ENCODE measurements at regions not wholly inside any gene's neighbourhood (a gene's known extent, or its start where the extent isn't known, plus 50 kb on each side); places are given as distances from the start of the nearest gene placed in this dataset.

DNA sequence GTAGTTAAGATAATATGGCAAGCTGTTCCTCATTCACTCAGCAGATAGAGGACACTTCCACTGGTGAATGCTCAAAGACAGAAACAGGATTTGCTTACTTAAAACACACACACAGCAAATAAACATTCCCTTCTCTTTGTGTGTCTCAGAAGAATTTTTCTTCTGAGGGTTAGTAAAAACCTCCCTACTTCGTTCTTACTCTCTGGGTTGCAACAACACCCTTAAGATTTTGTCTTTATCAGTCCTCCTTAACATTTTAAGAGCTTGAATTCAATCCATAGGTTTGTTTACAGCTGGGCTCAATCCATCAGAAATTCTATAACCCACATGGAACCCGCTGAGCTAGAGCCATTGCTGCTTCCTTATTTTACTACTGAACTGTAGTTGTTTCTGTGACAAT lies 237.4 kb upstream of the PIK3R1 start:
- Mint-ChIP-seq H3K27ac (no peak overlapping the region), H3K27me3 (no peaks in the 10 kb centered on the region), H3K9me3 (no peaks in the 10 kb centered on the region), H3K4me1 (ENCODE audit: low read depth) (peaks cover 4% of the 10 kb centered on the region), H3K4me3 (no peak overlapping the region), H3K36me3 (ENCODE audit: low read depth) (no peaks in the 10 kb centered on the region)
- TF ChIP-seq, protein P1, sequence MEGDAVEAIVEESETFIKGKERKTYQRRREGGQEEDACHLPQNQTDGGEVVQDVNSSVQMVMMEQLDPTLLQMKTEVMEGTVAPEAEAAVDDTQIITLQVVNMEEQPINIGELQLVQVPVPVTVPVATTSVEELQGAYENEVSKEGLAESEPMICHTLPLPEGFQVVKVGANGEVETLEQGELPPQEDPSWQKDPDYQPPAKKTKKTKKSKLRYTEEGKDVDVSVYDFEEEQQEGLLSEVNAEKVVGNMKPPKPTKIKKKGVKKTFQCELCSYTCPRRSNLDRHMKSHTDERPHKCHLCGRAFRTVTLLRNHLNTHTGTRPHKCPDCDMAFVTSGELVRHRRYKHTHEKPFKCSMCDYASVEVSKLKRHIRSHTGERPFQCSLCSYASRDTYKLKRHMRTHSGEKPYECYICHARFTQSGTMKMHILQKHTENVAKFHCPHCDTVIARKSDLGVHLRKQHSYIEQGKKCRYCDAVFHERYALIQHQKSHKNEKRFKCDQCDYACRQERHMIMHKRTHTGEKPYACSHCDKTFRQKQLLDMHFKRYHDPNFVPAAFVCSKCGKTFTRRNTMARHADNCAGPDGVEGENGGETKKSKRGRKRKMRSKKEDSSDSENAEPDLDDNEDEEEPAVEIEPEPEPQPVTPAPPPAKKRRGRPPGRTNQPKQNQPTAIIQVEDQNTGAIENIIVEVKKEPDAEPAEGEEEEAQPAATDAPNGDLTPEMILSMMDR (IDR thresholded peaks at IDR 0.05): no peak
- intact Hi-C loops (cut with micrococcal nuclease): no loop called here
- CTCF ChIA-PET: interaction anchor here (1.6 kb wide), 1 partner anchor 14 kb away, joined by 3 read pairs; no protein-coding TSS in a partner anchor
- no peak for ATAC-seq
- DNase-seq: no peak
- POLR2A ChIA-PET: no interaction called here

DNA sequence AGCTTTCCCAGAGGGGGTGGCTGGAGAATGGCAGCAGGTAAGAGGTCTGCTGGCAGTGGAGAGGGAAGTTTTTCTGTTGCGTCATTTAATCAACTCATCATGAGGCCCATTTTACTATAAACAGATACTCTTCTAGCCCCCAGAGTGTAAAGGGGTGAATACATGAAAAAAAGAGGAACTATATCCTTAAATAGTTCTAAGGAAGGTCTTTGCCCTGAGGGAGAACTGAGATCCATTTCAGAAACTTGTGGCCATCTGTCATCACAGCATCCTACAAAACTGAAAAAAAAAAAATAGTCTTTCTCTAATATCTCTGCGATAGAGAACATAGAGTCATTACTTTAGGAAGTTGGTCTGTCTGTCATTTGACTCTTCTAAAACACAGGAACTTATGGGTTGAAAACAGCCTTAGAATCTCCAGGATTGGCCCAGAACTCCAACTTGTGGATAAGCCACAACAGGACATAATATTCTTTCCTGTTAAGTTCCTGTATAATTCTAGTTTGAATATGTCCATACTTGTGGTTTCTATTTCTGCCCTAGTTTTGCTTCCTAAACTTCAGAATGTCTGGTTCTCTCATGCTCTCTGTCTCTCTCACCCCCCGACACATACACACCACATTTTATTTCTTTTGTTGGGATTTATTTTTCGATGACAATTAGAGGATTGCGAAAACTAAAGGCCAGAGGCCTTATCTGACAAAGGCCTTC lies 238.5 kb upstream of the PIK3R1 start:
- Mint-ChIP-seq H3K27ac (no peak overlapping the region), H3K27me3 (no peaks in the 10 kb centered on the region), H3K4me1 (ENCODE audit: low read depth) (no peaks in the 10 kb centered on the region), H3K36me3 (ENCODE audit: low read depth) (no peaks in the 10 kb centered on the region), H3K4me3 (no peak overlapping the region), H3K9me3 (no peaks in the 10 kb centered on the region)
- DNase-seq (no peak), ATAC-seq (no peak)
- intact Hi-C loops (cut with micrococcal nuclease): no loop called here
- TF ChIP-seq, protein P1 (IDR thresholded peaks at IDR 0.05): no peak
- CTCF ChIA-PET: no interaction called here
- POLR2A ChIA-PET: no interaction called here

DNA sequence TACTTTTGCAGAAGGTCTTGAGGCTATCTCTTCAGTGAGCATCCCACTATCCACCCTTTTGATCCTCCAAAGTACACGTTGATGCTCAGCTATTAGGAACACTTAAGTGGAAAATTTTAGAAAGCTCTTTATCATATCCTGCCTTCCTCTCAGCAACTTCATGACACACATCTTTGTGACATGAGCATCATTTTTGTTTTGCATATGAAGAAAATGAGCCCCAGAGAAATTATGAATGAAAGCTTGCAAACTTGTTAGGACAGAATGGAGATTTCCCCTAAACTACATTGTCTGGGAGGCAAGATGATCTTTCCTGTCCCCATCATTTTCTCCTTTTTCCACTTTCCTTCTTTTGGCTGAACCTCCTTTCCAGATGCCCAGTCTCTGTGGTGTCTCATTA lies 239.4 kb upstream of the PIK3R1 start:
- no peak overlapping the region for H3K4me3 Mint-ChIP-seq
- no peaks in the 10 kb centered on the region for H3K9me3 Mint-ChIP-seq
- H3K4me1 Mint-ChIP-seq (ENCODE audit: low read depth): no peaks in the 10 kb centered on the region
- no peak for DNase-seq
- CTCF ChIA-PET: no interaction called here
- POLR2A ChIA-PET: no interaction called here
- H3K27me3 Mint-ChIP-seq: no peaks in the 10 kb centered on the region
- H3K27ac Mint-ChIP-seq: no peak overlapping the region
- H3K36me3 Mint-ChIP-seq (ENCODE audit: low read depth): no peaks in the 10 kb centered on the region
- ATAC-seq: no peak
- TF ChIP-seq, protein P1 (IDR thresholded peaks at IDR 0.05): no peak
- intact Hi-C loops (cut with micrococcal nuclease): no loop called here

DNA sequence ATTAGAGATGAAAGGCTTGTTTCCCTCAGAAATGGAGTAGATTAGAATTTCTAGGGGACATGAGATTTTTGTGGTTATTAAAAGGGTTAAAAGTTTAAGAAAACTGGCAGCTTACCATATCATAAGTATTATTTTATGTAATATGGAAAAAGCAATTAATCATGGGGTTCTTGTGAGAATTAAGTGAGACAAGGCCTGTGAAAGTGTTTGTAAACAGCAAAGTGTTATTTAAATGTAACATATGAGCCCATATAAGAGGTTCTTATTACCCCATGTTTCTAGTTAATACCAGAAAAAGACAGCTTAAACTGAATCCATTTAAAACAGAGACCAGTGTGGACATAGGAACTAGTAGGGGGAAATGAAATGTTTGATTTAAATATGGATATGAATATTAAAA lies 241.1 kb upstream of the PIK3R1 start:
- ATAC-seq (no peak), DNase-seq (no peak)
- H3K4me3 Mint-ChIP-seq: no peak overlapping the region
- no peaks in the 10 kb centered on the region for H3K9me3 Mint-ChIP-seq
- ChIA-PET POLR2A (no interaction called here), CTCF (no interaction called here)
- H3K36me3 Mint-ChIP-seq (ENCODE audit: low read depth): no peaks in the 10 kb centered on the region
- intact Hi-C loops (cut with micrococcal nuclease): no loop called here
- no peaks in the 10 kb centered on the region for H3K27me3 Mint-ChIP-seq
- TF ChIP-seq, protein P1 (IDR thresholded peaks at IDR 0.05): no peak
- H3K4me1 Mint-ChIP-seq (ENCODE audit: low read depth): no peaks in the 10 kb centered on the region
- H3K27ac Mint-ChIP-seq: no peak overlapping the region

DNA sequence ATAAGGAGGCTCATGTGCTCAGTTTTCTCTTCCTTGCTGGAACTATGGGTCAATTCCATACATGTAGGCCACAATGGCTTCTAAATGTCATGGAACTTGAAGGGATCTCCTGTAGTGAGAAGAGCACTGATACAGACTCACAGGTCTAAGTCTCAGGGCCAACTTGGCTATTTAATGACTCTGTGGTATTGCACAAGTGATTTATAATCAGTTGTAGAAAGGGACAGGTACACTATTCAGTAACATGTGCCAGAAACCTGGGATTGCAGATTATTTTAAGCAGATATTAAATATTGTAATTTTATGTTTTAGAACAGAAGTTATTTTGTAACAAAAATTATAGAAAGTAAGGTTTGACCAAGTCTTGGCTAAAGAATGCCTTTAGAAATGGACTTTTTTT lies 241.5 kb upstream of the PIK3R1 start:
- intact Hi-C loops (cut with micrococcal nuclease): no loop called here
- TF ChIP-seq, protein P1 (IDR thresholded peaks at IDR 0.05): no peak
- no peak overlapping the region for H3K27ac Mint-ChIP-seq
- ATAC-seq: no peak
- no peak for DNase-seq
- ChIA-PET CTCF (no interaction called here), POLR2A (no interaction called here)
- H3K36me3 Mint-ChIP-seq (ENCODE audit: low read depth): no peaks in the 10 kb centered on the region
- H3K27me3 Mint-ChIP-seq: no peaks in the 10 kb centered on the region
- H3K9me3 Mint-ChIP-seq: no peaks in the 10 kb centered on the region
- no peak overlapping the region for H3K4me3 Mint-ChIP-seq
- no peaks in the 10 kb centered on the region for H3K4me1 Mint-ChIP-seq (ENCODE audit: low read depth)
